ENCODE measurements at regions not wholly inside any gene's neighbourhood (a gene's known extent, or its start where the extent isn't known, plus 50 kb on each side); places are given as distances from the start of the nearest gene placed in this dataset.

- TF ChIP-seq CTCF (IDR thresholded peaks at IDR 0.05 in 8 of 11, conservative IDR thresholded peaks at IDR 0.05 in 3 of 11) (no peak), POLR2A (IDR thresholded peaks at IDR 0.05) (no peak), POLR2AphosphoS5 (IDR thresholded peaks at IDR 0.05) (no peak)
These were observed 552.9 kb upstream of the PCDH10 start for GRCh38 chr4:132596186-132596585.

Data from spleen (tissue), 7 donors.